ENCODE measurements at regions not wholly inside any gene's neighbourhood (a gene's known extent, or its start where the extent isn't known, plus 50 kb on each side); places are given as distances from the start of the nearest gene placed in this dataset.

- TF ChIP-seq, protein P1, sequence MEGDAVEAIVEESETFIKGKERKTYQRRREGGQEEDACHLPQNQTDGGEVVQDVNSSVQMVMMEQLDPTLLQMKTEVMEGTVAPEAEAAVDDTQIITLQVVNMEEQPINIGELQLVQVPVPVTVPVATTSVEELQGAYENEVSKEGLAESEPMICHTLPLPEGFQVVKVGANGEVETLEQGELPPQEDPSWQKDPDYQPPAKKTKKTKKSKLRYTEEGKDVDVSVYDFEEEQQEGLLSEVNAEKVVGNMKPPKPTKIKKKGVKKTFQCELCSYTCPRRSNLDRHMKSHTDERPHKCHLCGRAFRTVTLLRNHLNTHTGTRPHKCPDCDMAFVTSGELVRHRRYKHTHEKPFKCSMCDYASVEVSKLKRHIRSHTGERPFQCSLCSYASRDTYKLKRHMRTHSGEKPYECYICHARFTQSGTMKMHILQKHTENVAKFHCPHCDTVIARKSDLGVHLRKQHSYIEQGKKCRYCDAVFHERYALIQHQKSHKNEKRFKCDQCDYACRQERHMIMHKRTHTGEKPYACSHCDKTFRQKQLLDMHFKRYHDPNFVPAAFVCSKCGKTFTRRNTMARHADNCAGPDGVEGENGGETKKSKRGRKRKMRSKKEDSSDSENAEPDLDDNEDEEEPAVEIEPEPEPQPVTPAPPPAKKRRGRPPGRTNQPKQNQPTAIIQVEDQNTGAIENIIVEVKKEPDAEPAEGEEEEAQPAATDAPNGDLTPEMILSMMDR (conservative IDR thresholded peaks at IDR 0.05), result no peak
- TF ChIP-seq ZFX (IDR thresholded peaks at IDR 0.05), result no peak
Measured at GRCh38 chr7:67692425-67692824, 695.8 kb downstream of the TYW1 start.

All from C4-2B (cell line).